Keratinocyte (primary cell): ENCODE measurements at regions not wholly inside any gene's neighbourhood (a gene's known extent, or its start where the extent isn't known, plus 50 kb on each side); places are given as distances from the start of the nearest gene placed in this dataset.

Experiments used
- DNase-seq: peaks from one replicate; pipeline ENCODE4 v3.0.0-alpha.2; 2011; ENCODE audit warnings: low read depth, missing footprints, low spot score
- FAIRE-seq: peaks from 2 replicates; lab custom pipeline; 2011; peaks lifted over from hg19 to GRCh38; lab: Jason Lieb, UNC
- H2AFZ ChIP-seq: 2 replicates; pipeline ENCODE4 v1.6.0; 2012; ENCODE audit warnings: low read length, control low read depth, inconsistent platforms; ENCODE audit not compliant: control insufficient read depth
- H3K27ac ChIP-seq: 2 replicates; pipeline ENCODE4 v1.5.1; 2011; ENCODE audit warnings: low read length; ENCODE audit not compliant: control insufficient read depth, insufficient read depth
- H3K27me3 ChIP-seq: 3 replicates; pipeline ENCODE4 v1.6.0; 2011; ENCODE audit warnings: low read length; ENCODE audit not compliant: control insufficient read depth, insufficient read depth; ENCODE audit errors: extremely low read depth
- H3K36me3 ChIP-seq, 2 experiments: 2 replicates in 1 of 2; 3 replicates in 1 of 2; pipeline ENCODE4 v1.5.1; 2011; ENCODE audit warnings: low read length in 2 of 2, mild to moderate bottlenecking in 1 of 2; ENCODE audit not compliant: control insufficient read depth in 2 of 2, insufficient read depth in 2 of 2; ENCODE audit errors: extremely low read depth in 1 of 2
- H3K4me1 ChIP-seq: 3 replicates; pipeline ENCODE4 v1.5.1; 2011; ENCODE audit warnings: low read length; ENCODE audit not compliant: control insufficient read depth, insufficient read depth; ENCODE audit errors: extremely low read depth
- H3K4me2 ChIP-seq: 3 replicates; pipeline ENCODE4 v1.6.0; 2011; ENCODE audit warnings: low read depth, low read length; ENCODE audit not compliant: control insufficient read depth, insufficient read depth; ENCODE audit errors: extremely low read depth
- H3K4me3 ChIP-seq, 3 experiments: fragments of 200-600 bp in 1 of 3; sonication (generic) in 1 of 3; 2 replicates in 2 of 3; 3 replicates in 1 of 3; pipeline ENCODE4 v1.5.1; 2011 to 2016; ENCODE audit warnings: low read length in 3 of 3, mild to moderate bottlenecking in 3 of 3, control low read depth in 2 of 3, inconsistent platforms in 1 of 3, low read depth in 1 of 3, mixed read lengths in 1 of 3, mixed run types in 1 of 3, moderate library complexity in 1 of 3; ENCODE audit not compliant: control insufficient read depth in 2 of 3, insufficient read depth in 2 of 3; ENCODE audit errors: extremely low read depth in 1 of 3
- H3K79me2 ChIP-seq: 2 replicates; pipeline ENCODE4 v1.6.0; 2012; ENCODE audit warnings: low read length; ENCODE audit not compliant: control insufficient read depth, insufficient read depth
- H3K9ac ChIP-seq: 3 replicates; pipeline ENCODE4 v1.6.0; 2011; ENCODE audit warnings: low read length; ENCODE audit not compliant: control insufficient read depth, insufficient read depth; ENCODE audit errors: extremely low read depth
- H3K9me1 ChIP-seq: 3 replicates; pipeline ENCODE4 v1.6.0; 2011; ENCODE audit warnings: low read length; ENCODE audit not compliant: control insufficient read depth, insufficient read depth; ENCODE audit errors: extremely low read depth
- H3K9me3 ChIP-seq: 2 replicates; pipeline ENCODE4 v1.5.1; 2012; ENCODE audit warnings: low read depth, low read length; ENCODE audit not compliant: control insufficient read depth
- H4K20me1 ChIP-seq: 3 replicates; pipeline ENCODE4 v1.6.0; 2011; ENCODE audit warnings: low read length; ENCODE audit not compliant: control insufficient read depth, insufficient read depth; ENCODE audit errors: extremely low read depth
- CTCF ChIP-seq, 3 experiments: IDR thresholded peaks in 1 of 3; conservative IDR thresholded peaks in 1 of 3; optimal IDR thresholded peaks in 1 of 3; 2 replicates in 2 of 3; 3 replicates in 1 of 3; pipeline versions ENCODE3 to v1.5.1; 2011; ENCODE audit warnings: low read length in 3 of 3, mild to moderate bottlenecking in 3 of 3, moderate library complexity in 2 of 3, control low read depth in 1 of 3, inconsistent platforms in 1 of 3; ENCODE audit not compliant: insufficient read depth in 2 of 3; ENCODE audit errors: extremely low read depth in 1 of 3
- EZH2 ChIP-seq: IDR thresholded peaks from one replicate; pipeline ENCODE4 v1.6.1; 2012; ENCODE audit warnings: inconsistent platforms, mild to moderate bottlenecking, low read length, moderate library complexity
- dilution Hi-C: fragments of 300-500 bp; cut with MboI; formaldehyde crosslinking; loops from one replicate; pipeline ENCODE4 v1.7.0; 2020; ENCODE audit warnings: low sequenced_read_pairs; ENCODE audit not compliant: extremely low pct_ligation_motif_present

- H3K9me3 ChIP-seq, result no peaks in the 10 kb centered on the region
- H3K4me1 ChIP-seq, result peaks cover 5% of the 10 kb centered on the region
- DNase-seq (no peak), FAIRE-seq (no peak)
- H3K4me3 ChIP-seq, result no peak overlapping the region
- H2AFZ ChIP-seq, result peak overlapping the region; percentile 71
- H3K27ac ChIP-seq, result no peak overlapping the region
- H3K79me2 ChIP-seq, result no peaks in the 10 kb centered on the region
- dilution Hi-C loops, result no loop called here
- H3K9ac ChIP-seq, result no peak overlapping the region
- no peak overlapping the region for H3K4me2 ChIP-seq
- no peaks in the 10 kb centered on the region for H3K27me3 ChIP-seq
- TF ChIP-seq EZH2 (no peak), CTCF (optimal IDR thresholded peaks at IDR 0.05 in 1 of 3, IDR thresholded peaks at IDR 0.05 in 1 of 3, conservative IDR thresholded peaks at IDR 0.05 in 1 of 3; ENCODE audit: extremely low read depth in 1 of 3, insufficient read depth in 2 of 3, low read length in 3 of 3) (no peak)
- H4K20me1 ChIP-seq, result no peaks in the 10 kb centered on the region
- no peaks in the 10 kb centered on the region for H3K9me1 ChIP-seq
- no peaks in the 10 kb centered on the region for H3K36me3 ChIP-seq
Measured at GRCh38 chr4:60657041-60657440, 543.1 kb upstream of the ADGRL3 start.

GRCh38 chr4:60657807-60658206 is 542.3 kb upstream of the ADGRL3 start:
- H3K9me3 ChIP-seq, result no peaks in the 10 kb centered on the region
- H3K4me2 ChIP-seq, result peak overlapping the region; percentile 18
- no peak overlapping the region for H2AFZ ChIP-seq
- H3K27ac ChIP-seq, result no peak overlapping the region
- DNase-seq, result no peak
- H3K9me1 ChIP-seq, result no peaks in the 10 kb centered on the region
- H3K36me3 ChIP-seq, result no peaks in the 10 kb centered on the region
- H3K27me3 ChIP-seq, result no peaks in the 10 kb centered on the region
- no peaks in the 10 kb centered on the region for H3K79me2 ChIP-seq
- no peak overlapping the region for H3K9ac ChIP-seq
- H4K20me1 ChIP-seq, result no peaks in the 10 kb centered on the region
- no peak for FAIRE-seq
- no peak overlapping the region for H3K4me3 ChIP-seq
- dilution Hi-C loops, result no loop called here
- TF ChIP-seq CTCF (optimal IDR thresholded peaks at IDR 0.05 in 1 of 3, IDR thresholded peaks at IDR 0.05 in 1 of 3, conservative IDR thresholded peaks at IDR 0.05 in 1 of 3; ENCODE audit: extremely low read depth in 1 of 3, insufficient read depth in 2 of 3, low read length in 3 of 3), result no peak
- no peak for TF ChIP-seq EZH2
- peaks cover 5% of the 10 kb centered on the region for H3K4me1 ChIP-seq
